HCT116 (cell line): ENCODE measurements at regions not wholly inside any gene's neighbourhood (a gene's known extent, or its start where the extent isn't known, plus 50 kb on each side); places are given as distances from the start of the nearest gene placed in this dataset.

Experiments used
- ATAC-seq: fragments of 200-7000 bp; cut with Tn5 transposase; 2 replicates; pipeline ENCODE4 v1.9.1; 2020; ENCODE audit warnings: mild to moderate bottlenecking, moderate library complexity
- BruUV-seq: library from RNA; stranded (reverse); fragments of 400-500 nt; replicated peaks from 2 replicates; lab custom pipeline; 2021; lab: Mats Ljungman, UMichigan
- CTCF ChIA-PET: fragments of 300-600 bp; sonication (Branson Sonifier 250); formaldehyde crosslinking; loops from one replicate; lab custom pipeline; 2021; ENCODE audit warnings: antibody characterized with exemption; lab: Charles Lee
- POLR2A ChIA-PET: fragments of 300-600, 350-600 bp; sonication (Branson Sonifier 250); formaldehyde crosslinking; loops from one replicate; lab custom pipeline; 2021; ENCODE audit warnings: antibody characterized with exemption; lab: Charles Lee
- RAD21 ChIA-PET, 2 experiments: fragments of 300-600 bp; sonication (Branson Sonifier 250); formaldehyde crosslinking; loops; one replicate each; lab custom pipeline; 2023; ENCODE audit warnings: low total read pairs in 2 of 2; ENCODE audit not compliant: uncharacterized antibody in 2 of 2, unreplicated experiment in 2 of 2, low non-redundant PET in 1 of 2; lab: Charles Lee
- DNase-seq: peaks from one replicate; pipeline ENCODE4 v3.0.0-alpha.2; 2010; ENCODE audit warnings: low read depth, low spot score
- H2AFZ ChIP-seq: fragments of 200-600 bp; shearing (Covaris generic), sonication (generic); 2 replicates; pipeline ENCODE4 v1.6.1; 2017; ENCODE audit warnings: low read depth, mixed run types, mixed read lengths, antibody characterized with exemption, low read length; ENCODE audit not compliant: poor library complexity, severe bottlenecking
- H3K27ac ChIP-seq: 2 replicates; pipeline ENCODE4 v1.5.1; 2012; ENCODE audit warnings: low read depth, low read length
- H3K27me3 ChIP-seq: fragments of 200-600 bp; sonication (generic); 2 replicates; pipeline ENCODE4 v1.6.1; 2016; ENCODE audit warnings: mixed run types, low read length, mixed read lengths; ENCODE audit not compliant: insufficient read depth
- H3K36me3 ChIP-seq, 2 experiments: fragments of 200-500 bp in 1 of 2; fragments of 200-600 bp in 1 of 2; sonication (Bioruptor generic) in 1 of 2; sonication (generic) in 1 of 2; 2 replicates each; pipeline versions ENCODE4 v1.5.1 to v1.6.1; 2014 to 2016; ENCODE audit warnings: low read length in 2 of 2, inconsistent platforms in 1 of 2, mixed read lengths in 1 of 2, mixed run types in 1 of 2; ENCODE audit not compliant: insufficient read depth in 2 of 2, control insufficient read depth in 1 of 2
- H3K4me1 ChIP-seq, 2 experiments: fragments of 200-600 bp in 1 of 2; sonication (generic) in 1 of 2; 2 replicates each; pipeline versions ENCODE4 v1.5.1 to v1.6.1; 2012 to 2017; ENCODE audit warnings: low read length in 2 of 2, inconsistent platforms in 1 of 2, mild to moderate bottlenecking in 1 of 2, mixed read lengths in 1 of 2, mixed run types in 1 of 2, moderate library complexity in 1 of 2; ENCODE audit not compliant: insufficient read depth in 2 of 2, control insufficient read depth in 1 of 2
- H3K4me2 ChIP-seq: fragments of 200-600 bp; sonication (generic); 2 replicates; pipeline ENCODE4 v1.6.1; 2017; ENCODE audit warnings: mixed run types, low read length, mixed read lengths
- H3K4me3 ChIP-seq, 2 experiments: fragments of 200-600 bp in 1 of 2; sonication (generic) in 1 of 2; replicated peaks in 1 of 2; 2 replicates each; pipeline ENCODE4 v1.5.1; 2011 to 2016; ENCODE audit warnings: low read length in 2 of 2, control low read depth in 1 of 2, low read depth in 1 of 2, mild to moderate bottlenecking in 1 of 2, mixed read lengths in 1 of 2, mixed run types in 1 of 2
- H3K79me2 ChIP-seq: fragments of 200-600 bp; sonication (generic); 2 replicates; pipeline ENCODE4 v1.6.1; 2017; ENCODE audit warnings: mild to moderate bottlenecking, mixed run types, low read length, moderate library complexity, mixed read lengths; ENCODE audit not compliant: insufficient read depth
- H3K9ac ChIP-seq: fragments of 200-600 bp; sonication (generic); 2 replicates; pipeline ENCODE4 v1.6.1; 2016; ENCODE audit warnings: low read length, mixed read lengths
- H3K9me2 ChIP-seq: fragments of 200-600 bp; sonication (generic), shearing (Covaris generic); 2 replicates; pipeline ENCODE4 v1.6.1; 2017; ENCODE audit warnings: mixed run types, mild to moderate bottlenecking, moderate library complexity; ENCODE audit not compliant: insufficient read depth
- H3K9me3 ChIP-seq, 2 experiments: fragments of 200-500 bp in 1 of 2; fragments of 200-600 bp in 1 of 2; sonication (Bioruptor generic) in 1 of 2; sonication (generic) in 1 of 2; 2 replicates each; pipeline ENCODE4 v1.6.1; 2014 to 2017; ENCODE audit warnings: low read length in 2 of 2, mixed read lengths in 2 of 2, inconsistent platforms in 1 of 2, low read depth in 1 of 2, mild to moderate bottlenecking in 1 of 2, mixed run types in 1 of 2, moderate library complexity in 1 of 2; ENCODE audit not compliant: control insufficient read depth in 1 of 2, insufficient read depth in 1 of 2
- H4K20me1 ChIP-seq: fragments of 200-600 bp; sonication (generic), shearing (Covaris generic); 2 replicates; pipeline ENCODE4 v1.6.1; 2017; ENCODE audit warnings: mixed run types, mild to moderate bottlenecking, moderate library complexity; ENCODE audit not compliant: insufficient read depth
- CEBPB ChIP-seq: IDR thresholded peaks from 2 replicates; pipeline ENCODE4 v1.6.1; 2012; ENCODE audit warnings: low read depth
- EZH2 ChIP-seq: fragments of 200-600 bp; sonication (generic); IDR thresholded peaks from 2 replicates; pipeline ENCODE4 v1.6.1; 2017; ENCODE audit warnings: antibody characterized with exemption, mixed run types
- EZH2phosphoT487 ChIP-seq: fragments of 200-600 bp; IDR thresholded peaks from 2 replicates; pipeline ENCODE4 v1.6.1; 2018; ENCODE audit warnings: antibody characterized with exemption, borderline replicate concordance
- POLR2AphosphoS5 ChIP-seq: IDR thresholded peaks from 2 replicates; pipeline ENCODE4 v1.6.1; 2011; ENCODE audit warnings: mild to moderate bottlenecking, low read depth, low read length, moderate library complexity
- RAD21 ChIP-seq: IDR thresholded peaks from 2 replicates; pipeline ENCODE4 v1.6.1; 2012; ENCODE audit warnings: low read depth, mild to moderate bottlenecking
- SIN3A ChIP-seq: IDR thresholded peaks from 2 replicates; pipeline ENCODE4 v1.6.1; 2012; ENCODE audit warnings: low read depth
- SP1 ChIP-seq: IDR thresholded peaks from 2 replicates; pipeline ENCODE4 v1.6.1; 2012; ENCODE audit warnings: low read depth
- YY1 ChIP-seq: IDR thresholded peaks from 2 replicates; pipeline ENCODE4 v1.6.1; 2011; ENCODE audit warnings: low read length, low read depth, moderate library complexity, mild to moderate bottlenecking; ENCODE audit not compliant: insufficient replicate concordance; ENCODE audit errors: extremely low read depth
- ZNF274 ChIP-seq: fragments of 200-500 bp; sonication (Bioruptor generic); IDR thresholded peaks from 2 replicates; pipeline ENCODE4 v1.6.1; 2014; ENCODE audit warnings: mild to moderate bottlenecking, low read depth, low read length, inconsistent platforms
- intact Hi-C: fragments of 100-400 bp; cut with micrococcal nuclease; formaldehyde crosslinking; loops from 2 replicates; pipeline ENCODE4 v1.10.0; 2022
- TF ChIP-seq, protein P1 (sequence below), 3 experiments: fragments of 200-600 bp in 1 of 3; sonication (generic) in 1 of 3; IDR thresholded peaks in 2 of 3; conservative IDR thresholded peaks in 1 of 3; 2 replicates each; pipeline ENCODE4 v1.5.1; 2012 to 2017; ENCODE audit warnings: low read depth in 2 of 3, low read length in 2 of 3, antibody characterized with exemption in 1 of 3, borderline replicate concordance in 1 of 3, control low read depth in 1 of 3, mild to moderate bottlenecking in 1 of 3, mixed read lengths in 1 of 3, mixed run types in 1 of 3, moderate library complexity in 1 of 3; ENCODE audit not compliant: insufficient read depth in 1 of 3
- TF ChIP-seq, protein P2 (sequence below): IDR thresholded peaks from 2 replicates; pipeline ENCODE4 v1.6.1; 2012

DNA sequence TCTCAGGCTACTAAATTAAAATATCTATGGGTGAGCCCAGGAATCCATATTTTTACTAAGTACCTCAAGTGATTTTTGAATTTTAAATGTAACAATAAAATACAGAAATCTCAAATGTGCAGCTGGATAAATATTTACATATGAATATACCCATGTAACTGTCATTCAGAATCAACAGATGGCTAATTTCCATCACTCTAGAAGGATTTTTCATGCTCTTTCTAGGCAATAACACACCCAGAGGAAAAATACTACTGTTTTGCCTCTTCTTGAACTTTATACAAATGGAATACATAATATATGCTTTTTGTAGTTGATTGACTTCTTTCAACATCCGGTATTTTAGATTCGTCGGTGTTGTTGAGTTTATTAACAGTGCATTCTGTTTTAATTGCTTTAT is 601.3 kb upstream of the NECTIN3 start:
- TF ChIP-seq CEBPB, result no peak
- TF ChIP-seq YY1, result no peak
- TF ChIP-seq ZNF274, result no peak
- Histone ChIP-seq H3K4me2 (no peak overlapping the region), H4K20me1 (no peaks in the 10 kb centered on the region), H2AFZ (no peak overlapping the region), H3K4me1 (no peaks in the 10 kb centered on the region), H3K27ac (no peak overlapping the region), H3K27me3 (no peaks in the 10 kb centered on the region), H3K9me3 (no peaks in the 10 kb centered on the region), H3K79me2 (no peaks in the 10 kb centered on the region), H3K36me3 (no peaks in the 10 kb centered on the region), H3K9ac (no peak overlapping the region), H3K9me2 (no peaks in the 10 kb centered on the region), H3K4me3 (no peak overlapping the region)
- BruUV-seq, result no TSS peak
- intact Hi-C loops, result no loop called here
- ChIA-PET POLR2A (no interaction called here), CTCF (no interaction called here), RAD21 (no interaction called here)
- ATAC-seq, result no peak
- no peak for DNase-seq

DNA sequence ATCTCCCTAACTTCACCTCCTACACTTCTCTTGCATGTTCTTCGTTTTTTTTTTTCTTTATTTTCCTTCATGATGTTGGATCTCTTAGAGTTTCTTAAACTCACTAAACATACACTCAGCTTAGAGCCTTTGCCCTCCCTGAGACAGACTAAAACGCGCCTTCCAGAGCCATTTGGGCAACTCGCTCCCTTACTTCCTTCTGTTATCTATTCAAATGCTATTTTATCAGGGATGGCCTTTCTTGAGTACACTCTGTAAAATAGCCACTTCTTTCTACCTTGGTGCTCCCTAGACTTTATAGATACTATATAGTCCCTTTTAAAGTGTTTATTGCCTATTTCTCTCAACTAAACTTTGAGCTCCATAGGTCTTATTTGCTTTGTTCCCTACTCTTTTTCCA is 598.2 kb upstream of the NECTIN3 start:
- H3K27me3 ChIP-seq, result no peaks in the 10 kb centered on the region
- CTCF ChIA-PET, result no interaction called here
- POLR2A ChIA-PET, result no interaction called here
- no peaks in the 10 kb centered on the region for H3K9me2 ChIP-seq
- no peaks in the 10 kb centered on the region for H3K36me3 ChIP-seq
- no peak overlapping the region for H3K9ac ChIP-seq
- no peak overlapping the region for H3K4me3 ChIP-seq
- no peak overlapping the region for H3K27ac ChIP-seq
- ATAC-seq (no peak), DNase-seq (no peak)
- BruUV-seq, result no TSS peak
- H2AFZ ChIP-seq, result no peak overlapping the region
- intact Hi-C loops, result no loop called here
- H3K79me2 ChIP-seq, result no peaks in the 10 kb centered on the region
- H3K4me1 ChIP-seq, result no peaks in the 10 kb centered on the region
- no peaks in the 10 kb centered on the region for H4K20me1 ChIP-seq
- TF ChIP-seq RAD21 (no peak), YY1 (no peak), SP1 (no peak), EZH2 (no peak), CEBPB (no peak), SIN3A (no peak), POLR2AphosphoS5 (no peak), EZH2phosphoT487 (no peak)
- TF ChIP-seq, protein P1, sequence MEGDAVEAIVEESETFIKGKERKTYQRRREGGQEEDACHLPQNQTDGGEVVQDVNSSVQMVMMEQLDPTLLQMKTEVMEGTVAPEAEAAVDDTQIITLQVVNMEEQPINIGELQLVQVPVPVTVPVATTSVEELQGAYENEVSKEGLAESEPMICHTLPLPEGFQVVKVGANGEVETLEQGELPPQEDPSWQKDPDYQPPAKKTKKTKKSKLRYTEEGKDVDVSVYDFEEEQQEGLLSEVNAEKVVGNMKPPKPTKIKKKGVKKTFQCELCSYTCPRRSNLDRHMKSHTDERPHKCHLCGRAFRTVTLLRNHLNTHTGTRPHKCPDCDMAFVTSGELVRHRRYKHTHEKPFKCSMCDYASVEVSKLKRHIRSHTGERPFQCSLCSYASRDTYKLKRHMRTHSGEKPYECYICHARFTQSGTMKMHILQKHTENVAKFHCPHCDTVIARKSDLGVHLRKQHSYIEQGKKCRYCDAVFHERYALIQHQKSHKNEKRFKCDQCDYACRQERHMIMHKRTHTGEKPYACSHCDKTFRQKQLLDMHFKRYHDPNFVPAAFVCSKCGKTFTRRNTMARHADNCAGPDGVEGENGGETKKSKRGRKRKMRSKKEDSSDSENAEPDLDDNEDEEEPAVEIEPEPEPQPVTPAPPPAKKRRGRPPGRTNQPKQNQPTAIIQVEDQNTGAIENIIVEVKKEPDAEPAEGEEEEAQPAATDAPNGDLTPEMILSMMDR (IDR thresholded peaks at IDR 0.05 in 2 of 3, conservative IDR thresholded peaks at IDR 0.05 in 1 of 3; ENCODE audit: borderline replicate concordance in 1 of 3, insufficient read depth in 1 of 3, low read depth in 2 of 3, low read length in 2 of 3), result no peak
- TF ChIP-seq, protein P2, sequence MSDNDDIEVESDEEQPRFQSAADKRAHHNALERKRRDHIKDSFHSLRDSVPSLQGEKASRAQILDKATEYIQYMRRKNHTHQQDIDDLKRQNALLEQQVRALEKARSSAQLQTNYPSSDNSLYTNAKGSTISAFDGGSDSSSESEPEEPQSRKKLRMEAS, result no peak
- H3K9me3 ChIP-seq, result no peaks in the 10 kb centered on the region
- H3K4me2 ChIP-seq, result no peak overlapping the region
- RAD21 ChIA-PET, result no interaction called here
